ENCODE measurements at regions not wholly inside any gene's neighbourhood (a gene's known extent, or its start where the extent isn't known, plus 50 kb on each side); places are given as distances from the start of the nearest gene placed in this dataset.

DNA sequence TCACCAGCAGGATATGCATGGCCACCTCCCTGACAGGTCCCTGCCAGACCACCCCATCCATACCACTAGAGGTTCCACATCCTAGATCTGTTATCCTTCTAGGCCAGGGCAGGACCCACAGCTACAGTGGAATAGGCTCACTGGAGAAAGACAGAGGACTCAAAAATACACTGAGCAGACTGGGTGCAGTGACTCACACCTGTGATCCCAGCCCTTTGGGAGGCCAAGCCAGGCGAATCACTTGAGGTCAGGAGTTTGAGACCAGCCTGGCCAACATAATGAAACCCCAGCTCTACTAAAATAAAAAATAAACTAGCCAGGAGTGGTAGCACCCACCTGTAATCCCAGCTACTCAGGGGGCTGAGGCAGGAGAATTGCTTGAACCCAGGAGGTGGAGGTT is 56.5 kb upstream of the TESK1 start:
- Histone ChIP-seq H3K9me2 (ENCODE audit: insufficient read depth) (no peaks in the 10 kb centered on the region), H3K4me2 (no peak overlapping the region), H3K27ac (no peak overlapping the region), H4K20me1 (ENCODE audit: insufficient read depth) (no peaks in the 10 kb centered on the region), H2AFZ (no peak overlapping the region), H3K4me3 (no peak overlapping the region), H3K9me3 (ENCODE audit: insufficient read depth, low read depth) (no peaks in the 10 kb centered on the region), H3F3A (ENCODE audit: insufficient read depth, low read depth) (0 out of 2 replicates have a peak, but pooled peaks cover 5% of the 10 kb centered on the region), H3K4me1 (replicated peaks; ENCODE audit: insufficient read depth) (no peaks in the 10 kb centered on the region), H3K27me3 (ENCODE audit: insufficient read depth, low read depth) (no peaks in the 10 kb centered on the region), H3K36me3 (ENCODE audit: low read depth) (no peaks in the 10 kb centered on the region), H3K79me2 (ENCODE audit: low read depth) (no peaks in the 10 kb centered on the region)
- TF ChIP-seq CTCF (conservative IDR thresholded peaks at IDR 0.05) (no peak), EZH2 (IDR thresholded peaks at IDR 0.05; ENCODE audit: low read depth) (no peak)
- intact Hi-C loops (cut with micrococcal nuclease; ENCODE audit: unreplicated experiment): no loop called here
- ChIA-PET CTCF (no interaction called here), POLR2A (ENCODE audit: unreplicated experiment) (no interaction called here)
- DNase-seq: no peak
- no TSS peak for BruUV-seq (replicated peaks)

- Histone ChIP-seq H3K4me1 (replicated peaks; ENCODE audit: insufficient read depth) (no peaks in the 10 kb centered on the region), H3K4me2 (no peak overlapping the region), H3F3A (ENCODE audit: insufficient read depth, low read depth) (0 out of 2 replicates have a peak, but pooled peaks cover 6% of the 10 kb centered on the region), H3K79me2 (ENCODE audit: low read depth) (no peaks in the 10 kb centered on the region), H3K4me3 (no peak overlapping the region), H2AFZ (no peak overlapping the region), H3K27me3 (ENCODE audit: insufficient read depth, low read depth) (no peaks in the 10 kb centered on the region), H3K9me3 (ENCODE audit: insufficient read depth, low read depth) (no peaks in the 10 kb centered on the region), H3K9me2 (ENCODE audit: insufficient read depth) (no peaks in the 10 kb centered on the region), H3K36me3 (ENCODE audit: low read depth) (no peaks in the 10 kb centered on the region), H4K20me1 (ENCODE audit: insufficient read depth) (no peaks in the 10 kb centered on the region), H3K27ac (no peak overlapping the region)
- ChIA-PET CTCF (no interaction called here), POLR2A (ENCODE audit: unreplicated experiment) (no interaction called here)
- no TSS peak for BruUV-seq (replicated peaks)
- no peak for DNase-seq
- TF ChIP-seq EZH2 (IDR thresholded peaks at IDR 0.05; ENCODE audit: low read depth) (no peak), CTCF (conservative IDR thresholded peaks at IDR 0.05) (no peak)
- intact Hi-C loops (cut with micrococcal nuclease; ENCODE audit: unreplicated experiment): no loop called here
Observed at GRCh38 chr9:35549441-35549840, 55.6 kb upstream of the TESK1 start.

GRCh38 chr9:35552376-35552775 is 52.7 kb upstream of the TESK1 start:
- Histone ChIP-seq H3K79me2 (ENCODE audit: low read depth) (no peaks in the 10 kb centered on the region), H3K27ac (no peak overlapping the region), H4K20me1 (ENCODE audit: insufficient read depth) (no peaks in the 10 kb centered on the region), H2AFZ (no peak overlapping the region), H3K4me2 (no peak overlapping the region), H3K27me3 (ENCODE audit: insufficient read depth, low read depth) (no peaks in the 10 kb centered on the region), H3K9me3 (ENCODE audit: insufficient read depth, low read depth) (no peaks in the 10 kb centered on the region), H3K4me1 (replicated peaks; ENCODE audit: insufficient read depth) (no peaks in the 10 kb centered on the region), H3K4me3 (no peak overlapping the region), H3K9me2 (ENCODE audit: insufficient read depth) (no peaks in the 10 kb centered on the region), H3F3A (ENCODE audit: insufficient read depth, low read depth) (0 out of 2 replicates have a peak, but pooled peaks cover 6% of the 10 kb centered on the region), H3K36me3 (ENCODE audit: low read depth) (no peaks in the 10 kb centered on the region)
- no peak for TF ChIP-seq CTCF (conservative IDR thresholded peaks at IDR 0.05)
- TF ChIP-seq EZH2 (IDR thresholded peaks at IDR 0.05; ENCODE audit: low read depth): no peak
- CTCF ChIA-PET: interaction anchor here (0.6 to 1.9 kb wide), 5 partner anchors 32 to 558 kb away, joined by 3 to 17 read pairs (median 5); no protein-coding TSS in a partner anchor
- POLR2A ChIA-PET (ENCODE audit: unreplicated experiment): interaction anchor here (0.6 kb wide), 1 partner anchor 37 kb away, joined by 5 read pairs; no protein-coding TSS in a partner anchor
- DNase-seq: no peak
- intact Hi-C loops (cut with micrococcal nuclease; ENCODE audit: unreplicated experiment): no loop called here
- no TSS peak for BruUV-seq (replicated peaks)

All from PC-9 (cell line).